Neural cell (in vitro differentiated cells): ENCODE measurements at regions not wholly inside any gene's neighbourhood (a gene's known extent, or its start where the extent isn't known, plus 50 kb on each side); places are given as distances from the start of the nearest gene placed in this dataset.

ENCODE experiments used
- EP300 ChIP-seq: fragments of 450-650 bp; conservative IDR thresholded peaks from 2 replicates; pipeline ENCODE4 v1.6.1; 2014; ENCODE audit warnings: antibody characterized with exemption, mild to moderate bottlenecking, moderate library complexity; ENCODE audit not compliant: poor library complexity, severe bottlenecking
- EZH2 ChIP-seq: fragments of 200-600, 300-800 bp; shearing (Covaris generic), sonication (generic); IDR thresholded peaks from 2 replicates; pipeline ENCODE4 v1.6.1; 2014; ENCODE audit warnings: antibody characterized with exemption, low read length, borderline replicate concordance, mild to moderate bottlenecking; ENCODE audit not compliant: insufficient read depth, poor library complexity, severe bottlenecking
- MXI1 ChIP-seq: fragments of 450-650 bp; conservative IDR thresholded peaks from 2 replicates; pipeline ENCODE4 v1.6.1; 2014; ENCODE audit warnings: antibody characterized with exemption, mild to moderate bottlenecking; ENCODE audit not compliant: poor library complexity, severe bottlenecking
- POLR2AphosphoS5 ChIP-seq: IDR thresholded peaks from 2 replicates; pipeline ENCODE4 v1.6.1; 2012
- RAD21 ChIP-seq: fragments of 450-650 bp; conservative IDR thresholded peaks from 2 replicates; pipeline ENCODE4 v1.6.1; 2014; ENCODE audit warnings: antibody characterized with exemption, mild to moderate bottlenecking, moderate library complexity
- SMC3 ChIP-seq: fragments of 450-650 bp; conservative IDR thresholded peaks from 2 replicates; pipeline ENCODE4 v1.6.1; 2014; ENCODE audit warnings: antibody characterized with exemption, mild to moderate bottlenecking, moderate library complexity; ENCODE audit not compliant: poor library complexity
- TAF1 ChIP-seq: IDR thresholded peaks from 2 replicates; pipeline ENCODE4 v1.6.1; 2012; ENCODE audit warnings: low read depth
- TF ChIP-seq, protein P1 (sequence below): fragments of 450-650 bp; IDR thresholded peaks from 2 replicates; pipeline ENCODE4 v1.5.1; 2014; ENCODE audit warnings: antibody characterized with exemption, mild to moderate bottlenecking, moderate library complexity; ENCODE audit not compliant: poor library complexity, severe bottlenecking
- TF ChIP-seq, protein P2 (sequence below): IDR thresholded peaks from 2 replicates; pipeline ENCODE4 v1.6.1; 2012; ENCODE audit warnings: borderline replicate concordance

DNA sequence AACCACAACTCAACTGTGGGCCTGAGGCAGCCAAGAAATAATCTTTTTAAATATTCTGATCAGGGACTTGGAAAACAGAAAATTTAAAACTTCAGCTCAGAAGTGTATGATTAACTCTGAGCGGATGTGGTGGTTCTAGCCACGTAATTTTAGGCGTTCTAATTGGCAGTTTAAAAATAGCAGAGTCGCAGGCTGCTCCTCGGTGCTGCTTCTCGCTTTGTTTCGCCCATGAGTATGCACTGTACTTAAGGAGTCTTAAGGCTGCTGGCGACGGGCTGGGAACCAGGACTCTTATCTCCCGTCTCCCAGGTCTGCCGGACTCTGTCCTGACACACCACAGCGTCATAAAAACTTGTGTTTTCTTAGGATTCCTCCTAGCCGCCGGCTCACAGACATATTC is 113.4 kb upstream of the PELI2 start:
- TF ChIP-seq, protein P1, sequence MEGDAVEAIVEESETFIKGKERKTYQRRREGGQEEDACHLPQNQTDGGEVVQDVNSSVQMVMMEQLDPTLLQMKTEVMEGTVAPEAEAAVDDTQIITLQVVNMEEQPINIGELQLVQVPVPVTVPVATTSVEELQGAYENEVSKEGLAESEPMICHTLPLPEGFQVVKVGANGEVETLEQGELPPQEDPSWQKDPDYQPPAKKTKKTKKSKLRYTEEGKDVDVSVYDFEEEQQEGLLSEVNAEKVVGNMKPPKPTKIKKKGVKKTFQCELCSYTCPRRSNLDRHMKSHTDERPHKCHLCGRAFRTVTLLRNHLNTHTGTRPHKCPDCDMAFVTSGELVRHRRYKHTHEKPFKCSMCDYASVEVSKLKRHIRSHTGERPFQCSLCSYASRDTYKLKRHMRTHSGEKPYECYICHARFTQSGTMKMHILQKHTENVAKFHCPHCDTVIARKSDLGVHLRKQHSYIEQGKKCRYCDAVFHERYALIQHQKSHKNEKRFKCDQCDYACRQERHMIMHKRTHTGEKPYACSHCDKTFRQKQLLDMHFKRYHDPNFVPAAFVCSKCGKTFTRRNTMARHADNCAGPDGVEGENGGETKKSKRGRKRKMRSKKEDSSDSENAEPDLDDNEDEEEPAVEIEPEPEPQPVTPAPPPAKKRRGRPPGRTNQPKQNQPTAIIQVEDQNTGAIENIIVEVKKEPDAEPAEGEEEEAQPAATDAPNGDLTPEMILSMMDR, result no peak
- no peak for TF ChIP-seq EZH2
- TF ChIP-seq RAD21, result no peak
- no peak for TF ChIP-seq TAF1
- TF ChIP-seq EP300, result no peak
- TF ChIP-seq POLR2AphosphoS5, result no peak
- TF ChIP-seq, protein P2, sequence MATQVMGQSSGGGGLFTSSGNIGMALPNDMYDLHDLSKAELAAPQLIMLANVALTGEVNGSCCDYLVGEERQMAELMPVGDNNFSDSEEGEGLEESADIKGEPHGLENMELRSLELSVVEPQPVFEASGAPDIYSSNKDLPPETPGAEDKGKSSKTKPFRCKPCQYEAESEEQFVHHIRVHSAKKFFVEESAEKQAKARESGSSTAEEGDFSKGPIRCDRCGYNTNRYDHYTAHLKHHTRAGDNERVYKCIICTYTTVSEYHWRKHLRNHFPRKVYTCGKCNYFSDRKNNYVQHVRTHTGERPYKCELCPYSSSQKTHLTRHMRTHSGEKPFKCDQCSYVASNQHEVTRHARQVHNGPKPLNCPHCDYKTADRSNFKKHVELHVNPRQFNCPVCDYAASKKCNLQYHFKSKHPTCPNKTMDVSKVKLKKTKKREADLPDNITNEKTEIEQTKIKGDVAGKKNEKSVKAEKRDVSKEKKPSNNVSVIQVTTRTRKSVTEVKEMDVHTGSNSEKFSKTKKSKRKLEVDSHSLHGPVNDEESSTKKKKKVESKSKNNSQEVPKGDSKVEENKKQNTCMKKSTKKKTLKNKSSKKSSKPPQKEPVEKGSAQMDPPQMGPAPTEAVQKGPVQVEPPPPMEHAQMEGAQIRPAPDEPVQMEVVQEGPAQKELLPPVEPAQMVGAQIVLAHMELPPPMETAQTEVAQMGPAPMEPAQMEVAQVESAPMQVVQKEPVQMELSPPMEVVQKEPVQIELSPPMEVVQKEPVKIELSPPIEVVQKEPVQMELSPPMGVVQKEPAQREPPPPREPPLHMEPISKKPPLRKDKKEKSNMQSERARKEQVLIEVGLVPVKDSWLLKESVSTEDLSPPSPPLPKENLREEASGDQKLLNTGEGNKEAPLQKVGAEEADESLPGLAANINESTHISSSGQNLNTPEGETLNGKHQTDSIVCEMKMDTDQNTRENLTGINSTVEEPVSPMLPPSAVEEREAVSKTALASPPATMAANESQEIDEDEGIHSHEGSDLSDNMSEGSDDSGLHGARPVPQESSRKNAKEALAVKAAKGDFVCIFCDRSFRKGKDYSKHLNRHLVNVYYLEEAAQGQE, result no peak
- no peak for TF ChIP-seq MXI1
- TF ChIP-seq SMC3, result no peak
